ENCODE measurements at regions not wholly inside any gene's neighbourhood (a gene's known extent, or its start where the extent isn't known, plus 50 kb on each side); places are given as distances from the start of the nearest gene placed in this dataset.

GRCh38 chr22:49158741-49159564 is 668.7 kb downstream of the BRD1 start:
- no peak for DNase-seq (ENCODE audit: extremely low read depth, low read depth)
- TF ChIP-seq CTCF (IDR thresholded peaks at IDR 0.05; ENCODE audit: low read depth, low read length), result no peak

- DNase-seq (ENCODE audit: extremely low read depth, low read depth), result no peak
- TF ChIP-seq CTCF (IDR thresholded peaks at IDR 0.05; ENCODE audit: low read depth, low read length), result no peak
Observed at GRCh38 chr22:49157529-49158339, 669.9 kb downstream of the BRD1 start.

GRCh38 chr22:49156662-49157285 is 670.9 kb downstream of the BRD1 start:
- no peak for DNase-seq (ENCODE audit: extremely low read depth, low read depth)
- no peak for TF ChIP-seq CTCF (IDR thresholded peaks at IDR 0.05; ENCODE audit: low read depth, low read length)

GRCh38 chr22:49155770-49156580 is 671.7 kb downstream of the BRD1 start:
- TF ChIP-seq CTCF (IDR thresholded peaks at IDR 0.05; ENCODE audit: low read depth, low read length), result no peak
- DNase-seq (ENCODE audit: extremely low read depth, low read depth), result no peak

- no peak for DNase-seq (ENCODE audit: extremely low read depth, low read depth)
- TF ChIP-seq CTCF (IDR thresholded peaks at IDR 0.05; ENCODE audit: low read depth, low read length), result no peak
Observed at GRCh38 chr22:49155039-49155769, 672.5 kb downstream of the BRD1 start.

- no peak for DNase-seq (ENCODE audit: extremely low read depth, low read depth)
- no peak for TF ChIP-seq CTCF (IDR thresholded peaks at IDR 0.05; ENCODE audit: low read depth, low read length)
Observed at GRCh38 chr22:49154433-49154832, 673.2 kb downstream of the BRD1 start.
